NB4 (cell line): ENCODE measurements at regions not wholly inside any gene's neighbourhood (a gene's known extent, or its start where the extent isn't known, plus 50 kb on each side); places are given as distances from the start of the nearest gene placed in this dataset.

Source experiments
- DNase-seq: peaks from one replicate; pipeline ENCODE4 v3.0.0; 2010; ENCODE audit warnings: low read depth
- H3K4me3 ChIP-seq: one replicate; pipeline ENCODE4 v1.5.1; 2011; ENCODE audit warnings: mild to moderate bottlenecking, low read depth, low read length, moderate library complexity
- CTCF ChIP-seq: IDR thresholded peaks from one replicate; pipeline ENCODE4 v1.5.1; 2012; ENCODE audit warnings: low read depth, low read length
- MAX ChIP-seq: IDR thresholded peaks from 2 replicates; pipeline ENCODE4 v1.6.1; 2011; ENCODE audit warnings: low read depth, low read length
- MYC ChIP-seq: IDR thresholded peaks from 2 replicates; pipeline ENCODE4 v1.6.1; 2011; ENCODE audit warnings: low read depth, low read length
- POLR2A ChIP-seq: IDR thresholded peaks from 2 replicates; pipeline ENCODE4 v1.6.1; 2011; ENCODE audit warnings: mild to moderate bottlenecking; ENCODE audit not compliant: insufficient read length; ENCODE audit errors: extremely low read depth

- no peak for DNase-seq
- no peak for TF ChIP-seq CTCF
- no peak for TF ChIP-seq MAX
- TF ChIP-seq POLR2A = no peak
- no peak for TF ChIP-seq MYC
- H3K4me3 ChIP-seq = no peak overlapping the region
These were observed 85.4 kb upstream of the DUSP10 start for GRCh38 chr1:221827307-221827642.

GRCh38 chr1:221824909-221825308 is 83.0 kb upstream of the DUSP10 start:
- TF ChIP-seq MAX (no peak), MYC (no peak), CTCF (no peak), POLR2A (no peak)
- H3K4me3 ChIP-seq = no peak overlapping the region

GRCh38 chr1:221824025-221824424 is 82.1 kb upstream of the DUSP10 start:
- no peak overlapping the region for H3K4me3 ChIP-seq
- no peak for TF ChIP-seq CTCF
- no peak for TF ChIP-seq POLR2A
- TF ChIP-seq MYC = no peak
- no peak for TF ChIP-seq MAX
- no peak for DNase-seq

More at GRCh38 chr1:221824909-221825308, 83.0 kb upstream of the DUSP10 start:
- no peak for DNase-seq

- H3K4me3 ChIP-seq = no peak overlapping the region
- DNase-seq = no peak
- TF ChIP-seq MAX (no peak), POLR2A (no peak), MYC (no peak), CTCF (no peak)
These were observed 81.7 kb upstream of the DUSP10 start for GRCh38 chr1:221823561-221823960.

GRCh38 chr1:221823149-221823548 is 81.3 kb upstream of the DUSP10 start:
- TF ChIP-seq CTCF (no peak), MAX (no peak), POLR2A (no peak), MYC (no peak)
- H3K4me3 ChIP-seq = no peak overlapping the region
- DNase-seq = no peak

- H3K4me3 ChIP-seq = no peak overlapping the region
- DNase-seq = no peak
- TF ChIP-seq POLR2A (no peak), MYC (no peak), CTCF (no peak), MAX (no peak)
These were observed 80.7 kb upstream of the DUSP10 start for GRCh38 chr1:221822591-221822990.
